Suppressor macrophage treated with lipopolysaccharide for 1 hour (primary cell): ENCODE measurements at regions not wholly inside any gene's neighbourhood (a gene's known extent, or its start where the extent isn't known, plus 50 kb on each side); places are given as distances from the start of the nearest gene placed in this dataset.
"Not testable (repeated sequence)": the region's sequence is repeated elsewhere in the genome, so short reads cannot be mapped to it uniquely, and the experiment has no call there.

ENCODE experiments used
- DNase-seq, 3 donors: peaks; one replicate each; pipeline ENCODE4 v3.0.0-alpha.2; 2020 to 2022

DNA sequence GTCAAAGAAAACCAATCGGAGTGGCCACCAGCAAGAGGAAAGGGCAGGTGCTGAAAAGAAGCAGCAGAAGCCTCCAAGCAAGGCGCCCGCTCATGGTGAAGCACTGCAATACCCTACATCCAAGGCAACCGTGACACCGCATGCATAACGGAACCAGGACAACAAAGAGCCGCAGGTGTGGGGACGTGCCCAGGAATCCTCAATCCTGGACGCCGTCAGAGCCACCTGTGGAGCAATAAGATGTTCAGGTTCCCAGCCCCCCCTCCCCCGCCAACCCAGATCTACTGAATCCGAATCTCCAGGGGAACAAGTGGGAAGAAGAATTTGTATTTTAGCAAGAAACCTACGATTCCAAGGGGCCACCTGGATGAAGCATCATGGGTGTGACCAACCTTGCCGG, 70.8 kb downstream of the SHANK2 start:
- no peak for DNase-seq

DNA sequence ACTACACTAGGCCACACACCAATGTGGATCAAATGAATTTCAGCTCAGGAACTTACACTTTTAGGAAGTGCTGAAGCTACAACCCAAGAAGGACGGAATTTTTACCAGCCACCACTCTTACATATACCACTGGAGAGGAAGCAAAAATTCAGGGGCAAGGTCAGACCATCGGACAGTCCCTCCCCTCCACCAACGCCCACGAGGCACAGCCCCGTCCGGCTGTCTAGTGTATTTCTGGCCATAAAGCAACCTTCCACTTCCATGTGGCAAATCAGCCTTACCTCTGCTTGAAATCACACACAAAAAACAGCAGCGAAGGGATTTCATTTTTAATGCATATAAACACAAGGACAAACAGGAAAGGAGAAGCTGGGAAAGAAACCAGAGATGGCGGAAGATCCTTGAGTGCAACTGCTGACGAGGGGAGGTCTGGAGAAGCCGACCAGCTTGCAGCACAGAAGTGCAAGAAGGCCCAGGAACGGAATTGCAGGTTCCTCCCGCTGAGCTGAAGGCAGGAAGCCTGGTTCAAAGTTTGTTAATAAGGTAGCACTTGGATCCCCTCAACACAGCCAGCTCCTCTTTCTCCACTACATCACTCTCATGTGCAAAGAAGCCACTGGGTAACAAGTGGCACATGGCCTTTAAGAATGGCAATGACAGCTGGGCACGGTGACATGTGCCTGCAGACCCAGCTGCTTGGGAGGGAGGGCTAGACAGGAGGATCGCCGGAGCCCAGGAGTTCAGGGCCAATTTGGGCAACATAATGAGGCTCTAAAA, 71.5 kb downstream of the SHANK2 start:
- peak in 1 of 3 donors; percentile 1 for DNase-seq

DNA sequence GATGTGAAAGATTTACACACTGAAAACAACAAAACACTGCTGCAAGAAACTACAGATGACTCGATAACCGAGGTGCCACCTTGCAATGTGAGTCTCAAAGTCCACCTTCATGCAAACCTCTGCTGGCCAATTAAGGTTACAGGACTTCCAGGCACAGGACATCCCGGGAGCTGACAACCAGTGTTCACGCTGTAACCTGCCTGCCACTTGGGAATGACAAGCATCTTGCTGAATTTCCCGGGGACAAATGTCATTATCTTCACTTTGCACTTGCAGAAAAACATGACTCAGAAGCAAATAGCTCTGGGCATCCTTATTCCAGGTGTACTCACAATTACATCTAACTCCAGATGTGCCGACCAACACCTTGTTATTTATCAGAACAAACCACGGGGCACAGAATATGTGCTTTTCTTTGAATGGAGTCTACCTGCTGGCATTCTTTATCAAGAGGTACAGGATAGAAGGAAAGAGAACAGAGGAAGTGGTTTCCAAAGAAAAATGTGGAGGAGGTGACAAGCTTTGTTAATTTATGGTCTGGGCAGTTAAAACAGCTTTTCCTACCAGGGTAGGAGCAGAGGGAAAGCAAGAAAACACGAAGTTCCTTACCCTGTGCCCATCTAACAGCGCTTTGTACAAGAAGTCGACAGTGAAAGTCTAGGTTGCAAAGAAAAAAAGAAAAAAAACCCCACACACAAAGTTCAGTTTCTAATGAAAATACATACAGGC, 72.3 kb downstream of the SHANK2 start:
- no peak for DNase-seq

DNA sequence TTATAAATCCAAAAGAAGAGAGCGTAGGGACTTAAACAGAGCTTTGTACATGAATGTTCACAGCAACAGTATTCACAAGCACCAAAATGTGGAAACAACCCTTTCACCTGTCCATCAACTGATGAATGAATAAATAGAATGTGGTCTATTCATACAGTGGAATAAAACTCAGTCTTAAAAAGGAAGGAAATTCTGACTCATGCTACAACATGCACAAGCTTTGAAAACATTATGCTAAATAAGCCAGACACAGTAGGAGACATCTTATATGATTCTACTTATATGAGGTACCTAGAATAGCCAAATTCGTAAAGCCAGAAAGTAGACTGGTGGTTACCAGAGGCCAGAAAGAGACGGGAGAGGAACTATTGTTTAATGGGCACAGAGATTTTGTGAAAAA, 74.3 kb downstream of the SHANK2 start:
- DNase-seq = no peak

DNA sequence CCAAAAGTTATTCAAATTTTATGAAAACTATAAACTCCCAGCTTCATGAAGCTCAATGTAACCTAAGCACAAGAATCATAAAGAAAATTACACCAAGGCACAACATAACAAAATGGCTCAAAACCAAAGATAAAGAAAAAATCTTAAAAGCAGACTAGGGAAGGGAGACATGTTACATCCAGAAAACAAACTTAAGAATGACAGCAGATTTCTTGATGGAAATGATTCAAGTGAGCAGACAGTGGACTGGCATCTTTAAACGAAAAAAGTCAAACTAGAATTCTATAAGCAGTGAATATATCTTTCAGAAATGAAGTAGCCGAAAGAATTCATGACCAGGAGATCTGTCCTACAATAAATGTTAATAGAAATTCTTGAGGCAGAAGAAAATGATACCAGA, 75.6 kb downstream of the SHANK2 start:
- DNase-seq = no peak

DNA sequence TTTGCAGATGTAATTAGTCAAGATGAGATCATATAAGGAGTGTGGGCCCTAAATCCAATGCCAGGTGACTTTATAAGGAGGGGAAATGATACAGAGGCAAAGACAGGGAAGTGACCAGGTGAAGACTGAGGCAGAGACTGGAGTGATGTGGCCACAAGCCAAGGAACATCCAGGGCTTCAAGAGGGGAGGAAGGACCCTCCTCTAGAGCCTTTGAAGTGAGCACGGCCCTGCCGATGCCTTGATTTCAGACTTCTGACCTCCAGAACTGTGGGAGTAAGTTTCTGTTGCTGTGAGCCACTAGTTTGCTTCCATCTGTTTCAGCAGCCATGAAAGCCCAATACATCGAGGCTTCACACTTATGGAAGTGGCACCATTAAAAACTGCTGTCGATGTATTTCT, 78.7 kb downstream of the SHANK2 start:
- DNase-seq = no peak

DNA sequence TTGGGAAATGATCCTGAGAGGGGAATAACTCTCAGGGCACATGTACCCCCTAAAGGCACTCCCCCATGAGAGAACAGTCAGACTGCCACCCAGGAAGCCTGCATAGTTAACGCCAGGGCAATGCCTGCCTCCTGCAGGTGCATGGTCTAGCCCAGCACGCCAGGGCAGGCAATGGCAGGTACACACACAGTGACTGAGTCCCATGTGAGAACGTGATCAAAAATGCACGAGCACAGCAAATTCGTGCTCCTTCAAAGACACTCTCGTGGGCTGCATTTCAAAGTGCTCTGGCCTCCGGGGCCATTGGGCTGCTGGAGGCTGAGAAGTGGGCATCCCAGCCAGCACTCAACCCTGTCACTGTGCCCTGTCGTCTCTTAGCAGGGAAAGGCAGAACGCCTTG, 79.7 kb downstream of the SHANK2 start:
- no peak for DNase-seq

DNA sequence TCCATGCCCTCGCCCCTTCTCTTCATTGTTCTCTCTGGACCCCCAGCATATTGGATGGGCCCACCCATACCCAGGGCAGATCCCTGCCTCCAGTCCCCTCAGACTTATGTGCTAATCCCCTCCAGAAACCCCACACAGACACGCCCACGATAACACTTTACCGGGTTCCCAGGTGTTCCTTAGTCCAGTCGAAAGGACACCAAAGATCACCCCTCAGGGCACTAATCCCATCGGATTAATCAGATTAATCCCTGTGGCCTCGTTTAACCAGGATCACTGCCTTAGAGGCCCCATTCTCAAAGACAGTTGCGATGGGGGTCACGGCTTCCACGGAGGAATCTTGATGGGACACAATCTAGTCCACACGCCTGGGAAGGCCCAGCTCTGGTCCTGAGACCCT, 80.8 kb downstream of the SHANK2 start:
- no peak for DNase-seq

DNA sequence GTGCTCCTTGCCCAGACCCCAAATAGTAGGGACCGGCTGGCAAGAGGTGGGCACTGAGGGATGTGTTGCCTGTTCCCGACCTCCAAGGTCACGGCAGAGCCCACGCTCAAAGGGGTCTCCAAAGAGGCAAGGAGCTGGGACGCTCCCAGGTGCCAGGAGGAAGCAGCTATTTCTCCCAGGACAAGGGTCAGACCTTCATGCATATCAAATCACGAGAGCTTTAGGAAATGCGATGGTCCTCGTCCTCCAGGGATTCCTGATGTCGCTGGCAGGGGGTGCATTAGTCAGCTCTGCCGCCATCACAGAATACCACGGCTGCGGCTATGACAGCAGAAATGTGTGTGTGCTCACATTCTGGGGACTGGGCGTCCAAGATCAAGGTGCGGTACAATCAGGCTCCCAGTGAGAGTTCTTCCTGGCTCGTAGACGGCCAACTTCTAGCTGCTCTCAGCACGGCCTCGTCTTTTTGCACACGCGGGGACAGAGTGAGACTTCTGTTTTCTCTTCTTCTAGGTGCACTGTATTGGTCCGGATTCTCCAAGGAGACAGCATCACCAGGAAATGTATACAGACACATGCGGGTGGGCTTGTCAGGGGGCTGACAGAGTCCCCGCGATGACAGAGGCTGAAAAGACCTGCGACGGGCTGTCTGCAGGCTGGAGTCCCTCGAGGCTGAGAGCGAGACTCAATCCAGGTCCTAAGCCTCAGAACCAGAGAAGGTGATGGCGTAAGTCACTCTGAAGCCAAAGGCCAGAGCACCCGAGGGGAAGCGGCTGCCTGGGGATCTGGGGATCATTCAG, 81.6 kb downstream of the SHANK2 start:
- no peak for DNase-seq

DNA sequence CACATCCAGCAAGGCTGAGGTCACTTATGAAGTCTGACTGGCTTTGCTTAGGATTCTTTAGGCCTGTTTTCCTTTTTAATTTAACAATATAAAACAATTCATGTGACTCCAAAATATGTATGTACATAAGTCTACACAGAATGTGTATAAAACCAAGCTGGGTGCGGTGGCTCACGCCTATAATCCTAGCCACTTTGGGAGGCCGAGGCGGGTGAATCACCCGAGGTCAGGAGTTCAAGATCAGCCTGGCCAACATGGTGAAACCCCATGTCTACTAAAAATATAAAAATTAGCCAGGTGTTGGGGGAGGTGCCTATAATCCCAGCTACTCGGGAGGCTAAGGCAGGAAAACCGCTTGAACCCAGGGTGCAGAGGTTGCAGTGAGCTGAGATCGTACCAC, 83.1 kb downstream of the SHANK2 start:
- no peak for DNase-seq

DNA sequence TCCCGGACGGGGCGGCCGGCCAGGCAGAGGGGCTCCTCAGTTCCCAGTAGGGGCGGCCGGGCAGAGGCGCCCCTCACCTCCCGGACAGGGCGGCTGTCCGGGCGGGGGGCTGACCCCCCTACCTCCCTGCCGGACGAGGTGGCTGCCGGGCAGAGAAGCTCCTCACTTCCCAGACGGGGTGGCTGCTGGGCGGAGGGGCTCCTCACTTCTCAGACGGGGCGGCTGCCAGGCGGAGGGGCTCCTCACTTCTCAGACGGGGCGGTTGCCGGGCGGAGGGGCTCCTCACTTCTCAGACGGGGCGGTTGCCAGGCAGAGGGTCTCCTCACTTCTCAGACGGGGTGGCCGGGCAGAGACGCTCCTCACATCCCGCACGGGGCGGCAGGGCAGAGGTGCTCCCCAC, 84.6 kb downstream of the SHANK2 start:
- not testable (repeated sequence) for DNase-seq

DNA sequence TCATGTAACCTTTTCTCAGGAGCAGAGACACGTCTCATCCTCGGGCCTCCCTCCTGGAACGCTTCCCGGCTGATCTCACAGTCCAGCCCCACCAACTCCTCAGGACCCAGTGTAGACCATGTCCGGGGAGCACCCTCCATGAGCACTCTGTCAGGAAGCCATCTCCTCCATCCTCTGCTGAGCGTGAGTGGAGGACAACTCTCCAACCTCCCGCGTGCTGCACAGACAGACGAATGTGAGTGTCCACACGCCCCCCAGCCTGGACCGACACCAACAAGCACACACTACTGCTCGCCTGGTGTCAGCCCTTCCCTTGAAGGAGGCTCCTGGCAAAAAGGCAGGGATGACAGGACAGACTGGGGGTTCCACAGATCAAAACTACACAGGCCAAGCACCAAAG, 86.6 kb downstream of the SHANK2 start:
- no peak for DNase-seq

DNA sequence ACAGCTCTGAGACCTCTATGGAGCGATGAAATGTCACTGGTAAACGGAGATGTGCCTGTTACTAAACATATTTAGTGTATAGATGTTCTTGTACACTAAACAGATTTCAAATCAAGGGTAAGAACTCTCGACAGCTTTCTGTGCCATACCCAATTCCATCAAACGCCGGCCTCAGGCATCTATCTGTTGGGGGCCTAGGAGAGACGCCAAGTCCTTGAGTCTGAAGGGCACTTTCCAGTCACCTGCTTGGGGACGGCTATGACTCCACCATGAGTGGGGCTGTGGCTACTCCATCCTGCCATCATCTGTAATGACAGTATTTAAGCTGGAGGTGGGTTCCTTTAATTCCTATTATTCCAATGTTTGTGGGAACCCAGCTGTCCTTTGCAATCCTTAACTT, 87.8 kb downstream of the SHANK2 start:
- DNase-seq = no peak

DNA sequence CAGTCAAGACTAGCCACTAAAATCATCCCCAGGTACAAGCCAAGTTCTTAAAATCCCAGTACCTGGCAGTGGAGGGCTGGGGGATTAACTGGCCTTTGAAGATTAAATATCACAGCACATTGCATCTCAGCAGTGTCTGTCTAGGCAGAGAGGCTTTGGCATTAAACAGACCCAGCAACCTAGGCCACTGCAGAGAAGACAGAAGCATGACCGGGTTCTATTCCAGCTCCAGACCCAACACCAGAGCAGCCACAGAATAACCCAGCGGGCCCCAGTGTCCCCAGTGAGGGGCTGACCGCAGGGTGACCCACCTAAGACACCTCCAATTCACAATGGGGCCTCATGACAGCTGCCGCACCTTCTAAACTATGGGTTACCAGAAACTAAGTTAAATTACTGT, 88.2 kb downstream of the SHANK2 start:
- no peak for DNase-seq

DNA sequence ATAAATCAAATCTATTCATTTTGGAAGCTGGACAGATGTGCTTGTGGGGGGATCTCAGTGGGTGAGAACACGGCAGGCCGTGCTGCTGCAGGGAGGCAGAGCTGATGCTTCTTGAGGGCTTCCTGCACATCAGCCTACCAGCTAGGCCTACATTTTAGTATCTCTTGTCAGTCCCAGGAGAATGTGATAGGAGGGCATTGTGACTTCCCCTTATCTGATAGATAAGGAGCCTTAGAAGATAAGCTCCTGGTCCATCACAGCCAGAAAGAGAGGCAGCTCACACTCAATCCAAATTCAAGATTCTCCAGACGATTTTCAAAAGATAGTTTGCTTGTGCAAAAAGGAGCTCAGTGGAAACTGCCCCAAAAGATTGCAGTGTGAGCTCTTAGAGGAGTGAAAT, 89.0 kb downstream of the SHANK2 start:
- no peak for DNase-seq

DNA sequence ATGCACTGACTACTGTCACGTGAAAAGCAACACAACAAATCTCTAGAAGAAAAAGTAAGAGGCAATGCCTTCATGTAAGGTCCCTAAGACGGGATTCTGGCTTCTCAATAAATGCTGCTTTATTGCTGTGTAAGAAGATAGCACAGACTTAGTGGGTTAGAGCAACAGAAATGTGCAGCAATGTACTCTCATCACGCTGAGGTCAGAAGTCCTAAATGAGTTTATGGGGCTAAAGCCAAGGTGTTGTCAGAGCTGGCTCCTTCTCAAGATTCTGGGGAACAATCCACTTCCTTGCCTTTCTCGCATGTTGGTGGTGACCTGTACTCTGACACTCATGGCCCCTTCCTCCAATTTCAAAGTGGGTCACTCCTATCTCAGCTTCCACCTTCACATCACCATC, 93.4 kb downstream of the SHANK2 start:
- DNase-seq = no peak

DNA sequence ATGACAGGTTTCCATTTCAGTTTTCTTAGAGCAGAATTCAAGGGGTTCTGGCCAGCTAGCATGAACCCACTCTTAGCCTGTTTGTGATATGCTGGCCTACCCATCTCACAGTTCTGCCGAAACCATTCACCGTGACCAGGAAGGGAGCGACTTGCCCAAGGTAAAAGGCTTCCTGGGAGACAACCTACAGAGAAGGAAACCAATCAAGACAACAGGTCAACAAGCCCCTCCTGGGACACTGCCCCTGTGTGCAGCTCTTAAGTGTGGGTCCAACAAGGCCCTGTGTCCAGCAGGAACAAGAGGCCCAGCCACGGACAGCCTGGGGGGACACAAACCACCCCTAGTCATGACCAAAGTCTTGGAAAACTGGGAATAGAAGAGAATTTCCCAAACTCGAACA, 94.7 kb downstream of the SHANK2 start:
- DNase-seq = not testable (repeated sequence)

DNA sequence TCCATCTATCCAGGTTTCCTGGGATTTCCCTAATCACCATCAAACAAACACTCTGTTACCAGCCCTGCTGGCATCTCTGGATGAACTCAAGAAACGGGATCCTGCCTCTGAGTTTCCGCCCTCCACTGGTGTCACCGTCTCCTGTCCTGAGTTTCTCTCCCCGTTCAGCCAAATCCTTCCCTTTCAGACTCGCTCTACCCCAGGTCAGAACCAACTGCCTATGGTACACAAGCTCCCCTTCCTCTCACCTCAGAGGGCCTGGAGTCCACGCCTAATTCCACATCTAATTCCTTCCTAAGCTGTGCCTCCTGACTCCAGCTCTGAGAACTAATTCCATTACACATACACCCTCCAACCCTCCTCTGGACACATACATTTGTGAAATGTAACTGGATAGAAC, 96.1 kb downstream of the SHANK2 start:
- DNase-seq = no peak

DNA sequence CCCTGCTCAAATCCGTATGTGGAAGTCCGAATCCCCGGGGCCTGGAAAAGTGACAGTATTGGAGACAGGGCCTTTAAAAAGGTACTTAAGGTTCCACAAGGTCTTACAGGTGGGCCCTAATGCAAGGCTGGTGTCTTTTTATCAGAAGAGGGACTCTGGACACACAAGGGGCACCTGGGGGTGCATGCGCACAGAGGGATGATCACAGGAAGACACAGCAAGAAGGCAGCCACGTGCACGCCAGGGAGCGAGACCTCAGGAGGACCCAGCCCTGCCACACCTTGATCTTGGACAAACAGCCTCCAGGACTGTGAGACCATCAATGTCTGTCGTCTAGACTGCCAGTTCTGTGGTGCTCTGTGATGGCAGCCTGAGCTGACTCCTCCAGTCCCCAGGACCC, 96.5 kb downstream of the SHANK2 start:
- no peak for DNase-seq

DNA sequence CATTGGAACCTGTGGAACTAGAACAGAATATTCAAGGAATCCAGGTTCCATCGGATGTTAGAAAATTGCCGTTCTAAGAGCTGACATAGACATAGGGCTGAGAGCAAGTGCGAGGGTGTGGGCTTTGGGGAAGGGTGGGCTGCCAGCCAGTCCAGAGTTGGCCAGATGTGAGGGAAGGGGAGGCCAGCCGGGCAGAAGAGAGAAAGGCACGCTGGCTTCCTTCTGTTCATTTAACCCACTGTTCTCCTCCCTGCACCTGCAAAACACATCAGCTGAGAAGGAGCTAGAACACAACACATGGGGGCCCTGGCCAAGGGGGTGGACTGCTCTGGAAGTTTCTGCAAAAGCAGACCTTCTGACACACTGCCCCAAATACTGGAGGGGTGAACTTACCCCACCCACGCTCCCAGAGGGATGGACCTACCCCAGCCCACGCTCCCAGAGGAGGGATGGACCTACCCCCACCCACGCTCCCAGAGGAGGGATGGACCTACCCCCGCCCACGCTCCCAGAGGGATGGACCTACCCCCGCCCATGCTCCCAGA, 98.0 kb downstream of the SHANK2 start:
- no peak for DNase-seq

DNA sequence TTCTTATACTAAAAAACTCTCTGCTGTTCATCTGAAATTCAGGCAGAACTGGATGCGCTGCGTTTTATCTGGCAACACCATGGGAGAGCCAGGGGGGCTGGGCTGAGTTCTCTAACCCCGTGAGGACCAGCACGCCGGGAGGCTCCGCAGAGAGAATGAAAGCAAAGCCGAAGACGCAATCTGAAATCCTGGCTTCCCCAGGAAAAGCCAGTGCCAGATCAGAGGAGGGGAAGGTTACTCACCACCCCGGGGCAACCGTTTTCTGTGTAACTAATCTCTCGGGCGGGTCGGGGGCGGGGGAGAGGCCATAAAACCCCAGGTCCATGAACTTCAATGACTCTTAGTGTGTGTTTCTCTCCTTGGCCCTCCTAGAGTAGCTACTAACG, 99.4 kb downstream of the SHANK2 start:
- peak in 2 of 3 donors; percentile 1 to 31 for DNase-seq

DNA sequence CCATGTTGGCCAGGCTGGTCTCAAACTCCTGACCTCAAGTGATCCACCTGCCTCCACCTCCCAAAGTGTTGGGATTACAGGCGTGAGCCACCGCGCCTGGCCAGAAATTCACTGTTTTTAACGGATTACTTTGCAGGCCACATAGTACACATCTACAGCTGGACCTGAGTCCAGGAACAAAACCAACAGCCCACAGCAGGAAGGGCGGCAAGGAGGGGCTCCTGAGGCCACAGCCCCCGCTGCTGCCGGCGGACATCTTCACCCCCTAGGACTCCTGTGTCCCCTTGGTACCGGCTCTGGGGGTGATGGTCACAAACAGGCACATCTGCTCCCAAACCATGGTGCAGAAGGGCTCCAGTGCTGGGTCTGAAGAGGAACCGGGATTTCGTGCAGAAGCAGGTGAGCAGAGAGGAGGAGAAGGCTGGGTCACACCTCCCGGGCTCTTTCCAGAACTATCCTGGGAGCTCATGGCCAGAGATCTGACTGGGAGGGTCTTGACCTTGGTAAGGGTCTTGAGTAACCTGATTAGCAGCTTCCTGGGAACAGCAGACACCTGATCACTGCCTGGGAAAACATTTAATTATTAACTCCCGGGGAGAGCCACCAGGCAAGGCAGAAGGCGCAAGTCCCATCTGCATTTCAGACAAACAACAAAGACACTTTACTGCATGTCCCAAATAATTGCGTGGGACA, 99.9 kb downstream of the SHANK2 start:
- not testable (repeated sequence) for DNase-seq

DNA sequence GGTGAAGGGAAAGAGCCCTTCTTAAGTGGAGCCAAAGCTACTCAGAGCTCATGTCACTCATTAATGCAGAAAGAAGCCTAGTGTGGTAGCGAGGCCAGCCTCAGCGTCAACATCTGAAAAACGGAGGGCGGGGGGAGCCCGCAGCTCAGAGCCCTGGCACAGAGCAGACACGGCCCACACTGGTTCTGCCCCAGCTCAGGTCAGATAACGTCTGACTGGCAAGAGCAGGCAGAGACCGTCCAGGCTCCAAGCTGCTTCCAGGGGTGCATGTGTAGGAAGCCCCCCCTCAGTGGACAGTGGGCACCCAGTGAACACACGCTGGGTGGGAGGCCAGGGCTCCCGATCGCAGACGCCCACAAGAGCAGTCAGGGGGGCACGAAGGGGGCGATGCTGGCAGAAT, 100.8 kb downstream of the SHANK2 start:
- no peak for DNase-seq
